GM21737 (cell line): ENCODE measurements at regions not wholly inside any gene's neighbourhood (a gene's known extent, or its start where the extent isn't known, plus 50 kb on each side); places are given as distances from the start of the nearest gene placed in this dataset.
A peak's percentile ranks its signal among the peaks of the same experiment; 100 is the strongest.

Experiments used
- ATAC-seq: cut with Tn5 transposase; IDR thresholded peaks from one replicate; pipeline ENCODE4 v1.9.1; 2021; ENCODE audit warnings: mild to moderate bottlenecking, moderate library complexity; ENCODE audit not compliant: unreplicated experiment

GRCh38 chr3:107943786-107944523 lies 146.9 kb downstream of the CD47 start:
- ATAC-seq, result no peak

DNA sequence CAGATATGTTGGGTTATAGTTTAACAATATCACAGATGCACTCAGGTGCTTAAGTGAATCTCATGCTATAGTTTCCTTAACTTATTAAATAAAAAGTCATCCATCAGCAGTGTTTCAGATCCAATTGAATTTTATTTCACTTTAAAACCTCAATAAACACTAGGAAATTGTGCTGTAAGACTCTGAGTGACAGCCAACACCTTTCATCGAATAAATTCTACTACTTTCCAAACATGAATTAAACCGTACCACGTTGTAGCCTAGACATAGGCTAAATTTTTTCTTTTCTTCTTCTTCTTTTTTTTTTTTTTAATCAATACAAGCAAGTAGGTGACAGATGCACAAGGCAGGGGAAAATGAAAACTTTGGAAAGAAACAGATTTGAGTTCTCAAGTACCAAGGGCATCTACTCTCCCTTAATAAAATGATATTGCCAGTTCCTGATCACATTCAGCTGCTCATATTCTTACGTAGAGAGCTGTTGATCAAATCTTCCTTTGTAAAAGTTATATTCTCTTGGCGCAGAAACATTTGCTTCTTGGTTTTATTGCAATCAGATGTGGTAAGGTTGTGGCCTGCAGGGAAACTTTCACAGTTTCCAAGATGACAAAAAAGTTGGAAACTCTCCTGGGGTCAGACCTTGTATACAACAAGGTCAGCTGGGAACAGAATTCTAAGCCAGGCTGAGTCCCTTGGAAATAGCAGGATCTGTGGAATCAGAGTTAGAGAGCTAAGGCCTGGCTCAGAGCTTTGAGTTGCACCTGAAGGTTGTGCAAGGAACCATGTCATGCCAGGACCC lies 147.7 kb downstream of the CD47 start:
- no peak for ATAC-seq

- no peak for ATAC-seq
Observed at GRCh38 chr3:107942244-107942643, 148.6 kb downstream of the CD47 start.

GRCh38 chr3:107939691-107940442 lies 151.0 kb downstream of the CD47 start:
- no peak for ATAC-seq

DNA sequence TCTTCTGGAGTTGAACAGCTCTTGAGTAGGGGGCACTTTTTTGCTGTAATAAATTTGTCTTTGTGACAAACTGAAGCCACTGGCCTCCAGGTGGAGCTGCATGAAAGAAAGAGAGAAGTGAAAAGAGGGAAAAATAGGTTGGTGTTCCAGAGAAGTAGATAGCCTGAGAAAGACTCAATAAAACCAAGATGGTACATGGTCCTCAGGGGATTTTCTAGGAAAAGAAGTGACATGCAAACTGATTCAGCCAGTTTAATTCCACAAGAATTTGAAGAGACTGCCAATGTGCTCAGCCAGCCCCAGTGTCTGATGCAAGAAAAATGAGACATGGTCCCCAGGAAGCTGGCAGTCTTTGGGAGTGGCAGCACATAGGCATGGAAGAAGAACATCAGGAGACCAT lies 152.7 kb downstream of the CD47 start:
- no peak for ATAC-seq

- no peak for ATAC-seq
Observed at GRCh38 chr3:107934808-107935207, 156.0 kb downstream of the CD47 start.

DNA sequence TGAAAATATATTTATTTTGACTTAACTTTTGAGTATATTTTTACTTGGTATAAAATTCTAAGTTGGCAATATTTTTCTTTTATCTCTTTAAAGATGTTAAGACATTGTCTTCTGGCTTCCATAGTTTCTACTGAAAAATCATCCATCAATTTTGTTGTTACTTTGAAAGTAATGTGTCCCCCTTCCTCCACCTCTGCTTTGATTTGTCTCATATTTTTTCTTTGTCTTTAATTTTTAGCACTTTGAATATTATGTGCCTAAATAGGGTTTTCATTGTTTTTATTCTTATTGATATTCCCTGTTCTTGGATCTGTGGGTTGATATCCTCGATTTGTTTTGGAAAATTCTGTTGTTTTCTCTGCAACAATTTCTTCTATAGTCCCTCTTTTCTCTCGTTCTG lies 157.4 kb downstream of the CD47 start:
- no peak for ATAC-seq

DNA sequence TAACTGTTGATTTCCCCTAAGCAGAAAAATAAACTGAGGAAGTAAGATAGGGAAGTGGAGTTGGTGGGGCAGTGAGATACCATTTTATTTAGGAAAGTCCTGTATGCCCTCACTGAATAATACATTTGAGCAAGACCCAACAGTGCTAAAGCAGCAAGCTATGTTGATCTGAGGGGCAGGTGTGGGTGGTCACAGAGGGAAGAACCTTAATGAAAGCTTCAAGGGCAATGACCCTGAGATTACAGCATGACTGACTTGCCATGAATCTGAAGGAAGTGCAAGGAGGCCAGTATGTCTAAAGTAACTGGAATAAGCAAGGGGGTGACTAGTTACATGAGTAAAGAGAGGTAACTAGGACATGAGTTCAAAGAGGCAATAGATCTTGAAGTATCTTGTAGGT lies 159.5 kb downstream of the CD47 start:
- ATAC-seq, result no peak

DNA sequence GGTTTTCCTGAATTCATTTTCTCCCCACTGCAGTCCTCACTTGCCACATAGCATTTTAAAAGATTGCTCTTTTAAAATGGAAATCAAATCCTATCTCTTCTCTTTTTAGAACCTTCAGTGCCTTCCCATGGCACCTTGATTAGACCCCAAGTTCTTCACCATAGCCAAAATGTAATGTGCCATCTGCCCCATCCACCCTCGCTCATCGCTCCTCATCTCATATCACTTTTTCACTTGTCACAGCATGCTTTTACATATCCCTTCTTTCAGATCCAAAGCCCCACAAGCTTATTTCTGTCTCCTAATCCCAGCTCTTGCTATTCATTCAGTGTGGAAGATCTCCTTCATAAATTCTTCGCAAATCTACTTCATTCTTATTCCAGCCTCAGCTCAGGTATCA lies 161.7 kb downstream of the CD47 start:
- ATAC-seq, result no peak

DNA sequence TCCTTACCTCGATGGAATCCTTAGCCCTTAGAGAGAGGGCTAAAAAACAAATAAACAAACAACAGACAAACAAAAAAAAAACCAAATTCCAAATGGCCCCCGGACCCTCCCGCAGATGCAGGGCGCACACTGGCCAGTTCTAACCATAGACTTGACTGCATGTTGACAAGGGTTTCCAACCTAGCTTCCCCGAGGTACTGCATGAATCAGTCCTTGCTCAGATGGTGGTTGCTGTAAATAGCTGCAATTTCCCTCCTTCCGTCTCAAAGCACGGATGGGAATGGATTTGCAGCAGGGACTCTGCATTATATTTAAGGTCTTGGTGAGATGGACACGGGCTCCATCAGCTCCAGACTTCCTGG lies 162.8 kb downstream of the CD47 start:
- peak; percentile 24 for ATAC-seq

GRCh38 chr3:107927361-107928083 lies 163.3 kb downstream of the CD47 start:
- peak; percentile 94 for ATAC-seq

- no peak for ATAC-seq
Observed at GRCh38 chr3:107925851-107926250, 165.0 kb downstream of the CD47 start.

DNA sequence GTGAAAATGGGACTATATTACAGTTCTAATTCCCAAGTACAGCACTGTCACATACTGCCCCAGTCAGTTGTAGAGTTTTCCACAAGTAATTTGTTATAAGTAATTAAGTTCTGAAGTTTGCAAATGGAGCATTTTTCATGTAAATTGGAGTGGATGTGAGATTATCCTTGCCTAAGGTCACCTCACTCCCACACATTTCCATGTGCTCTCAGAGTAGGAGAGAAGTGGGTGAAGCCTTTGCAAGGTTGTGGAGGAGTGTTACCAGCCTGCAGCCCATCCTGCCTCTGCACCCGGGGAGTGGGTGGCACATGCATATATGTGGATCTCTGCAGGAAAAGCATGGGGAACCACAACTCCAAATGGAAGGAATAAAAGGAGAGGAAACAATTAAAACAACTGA lies 169.8 kb downstream of the CD47 start:
- ATAC-seq, result no peak

DNA sequence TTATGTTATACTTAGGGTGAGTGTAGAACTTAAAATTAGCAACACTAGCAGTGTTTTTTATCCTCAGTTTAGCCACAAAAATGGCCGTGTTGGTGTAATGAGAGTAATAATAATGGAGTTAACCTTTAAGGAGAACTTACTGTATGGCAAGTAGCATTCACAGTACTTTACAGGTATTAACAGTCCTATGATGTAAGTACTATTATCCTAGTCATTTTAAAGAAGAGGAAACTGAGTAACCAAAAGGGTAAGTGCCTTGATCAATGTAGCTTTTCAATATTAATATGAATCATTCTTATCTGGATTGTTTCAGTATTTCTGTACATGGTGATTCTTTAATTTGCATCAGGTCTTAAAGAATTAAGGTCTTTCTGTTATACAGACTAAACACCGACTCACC lies 170.3 kb downstream of the CD47 start:
- ATAC-seq, result no peak

GRCh38 chr3:107919239-107919638 lies 171.6 kb downstream of the CD47 start:
- no peak for ATAC-seq

GRCh38 chr3:107916171-107916570 lies 174.7 kb downstream of the CD47 start:
- no peak for ATAC-seq

GRCh38 chr3:107915706-107916105 lies 175.1 kb downstream of the CD47 start:
- no peak for ATAC-seq

GRCh38 chr3:107913701-107914100 lies 177.1 kb downstream of the CD47 start:
- ATAC-seq, result no peak

- ATAC-seq, result no peak
Observed at GRCh38 chr3:107911337-107912000, 179.4 kb downstream of the CD47 start.

- peak; percentile 96 for ATAC-seq
Observed at GRCh38 chr3:107910713-107911259, 180.0 kb downstream of the CD47 start.
